GM20000 (cell line): ENCODE measurements at regions not wholly inside any gene's neighbourhood (a gene's known extent, or its start where the extent isn't known, plus 50 kb on each side); places are given as distances from the start of the nearest gene placed in this dataset.

ENCODE experiments used
- DNase-seq: peaks from one replicate; pipeline ENCODE4 v3.0.0; 2012; ENCODE audit warnings: low spot score
- CTCF ChIP-seq: IDR thresholded peaks from 2 replicates; pipeline ENCODE4 v1.5.1; 2012; ENCODE audit warnings: mild to moderate bottlenecking, control low read depth; ENCODE audit errors: extremely low read depth, missing control alignments

DNA sequence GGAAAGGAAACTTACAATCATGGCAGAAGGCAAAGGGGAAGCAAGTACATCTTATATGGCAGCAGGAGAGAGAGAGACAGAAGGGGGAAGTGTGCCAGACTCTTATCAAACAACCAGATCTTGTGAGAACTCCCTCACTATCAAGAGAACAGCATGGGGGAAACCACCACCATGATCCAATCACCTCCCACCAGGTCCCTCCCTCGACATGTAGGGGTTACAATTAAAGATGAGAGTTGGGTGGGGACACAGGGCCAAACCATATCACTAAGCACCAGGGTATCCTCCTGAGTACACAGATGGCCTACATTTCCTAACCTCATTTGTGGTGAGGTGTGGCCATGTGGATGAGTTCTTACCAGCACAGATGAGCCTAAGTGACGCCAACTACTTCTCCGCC, 348.6 kb upstream of the ZFHX3 start:
- TF ChIP-seq CTCF, result no peak
- DNase-seq, result no peak

DNA sequence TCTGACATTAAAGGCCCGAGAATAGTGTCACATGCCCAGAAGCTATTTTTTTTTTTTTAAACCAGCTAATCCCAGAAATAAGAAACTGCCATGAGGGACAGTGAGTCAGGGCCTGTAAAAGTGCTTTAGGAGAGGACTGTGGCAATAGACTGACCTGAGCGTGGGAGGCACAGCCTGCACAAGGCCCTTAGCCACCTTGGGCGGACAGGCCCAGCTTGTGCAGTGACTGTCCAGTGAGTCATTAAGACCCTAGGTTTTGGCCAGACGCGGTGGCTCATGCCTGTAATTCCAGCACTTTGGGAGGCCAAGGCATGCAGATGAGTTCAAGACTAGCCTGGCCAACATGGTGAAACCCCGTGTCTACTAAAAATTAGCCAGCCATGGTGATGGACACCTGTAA, 343.0 kb upstream of the ZFHX3 start:
- TF ChIP-seq CTCF, result no peak
- no peak for DNase-seq

DNA sequence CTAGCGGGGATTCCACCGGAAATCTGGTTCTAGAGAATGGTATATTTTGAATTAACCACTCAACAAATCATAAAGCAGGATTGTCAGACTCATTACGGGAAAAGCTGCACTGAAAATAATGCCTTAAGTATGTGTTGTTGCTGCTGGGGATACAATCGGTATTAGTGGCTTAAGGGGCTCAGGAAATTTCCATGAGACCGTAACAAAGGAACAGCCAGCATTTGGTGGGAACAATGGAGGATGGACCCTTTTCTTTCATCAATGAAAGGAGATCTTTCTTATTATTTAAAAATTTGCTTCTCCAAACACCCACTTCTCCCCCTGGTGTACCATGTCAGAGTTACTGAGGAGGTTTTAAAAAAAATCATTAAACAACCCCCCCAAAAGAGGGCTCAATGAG, 342.6 kb upstream of the ZFHX3 start:
- DNase-seq, result no peak
- TF ChIP-seq CTCF, result no peak

GRCh38 chr16:73389085-73389484, 341.2 kb upstream of the ZFHX3 start:
- no peak for DNase-seq
- no peak for TF ChIP-seq CTCF

DNA sequence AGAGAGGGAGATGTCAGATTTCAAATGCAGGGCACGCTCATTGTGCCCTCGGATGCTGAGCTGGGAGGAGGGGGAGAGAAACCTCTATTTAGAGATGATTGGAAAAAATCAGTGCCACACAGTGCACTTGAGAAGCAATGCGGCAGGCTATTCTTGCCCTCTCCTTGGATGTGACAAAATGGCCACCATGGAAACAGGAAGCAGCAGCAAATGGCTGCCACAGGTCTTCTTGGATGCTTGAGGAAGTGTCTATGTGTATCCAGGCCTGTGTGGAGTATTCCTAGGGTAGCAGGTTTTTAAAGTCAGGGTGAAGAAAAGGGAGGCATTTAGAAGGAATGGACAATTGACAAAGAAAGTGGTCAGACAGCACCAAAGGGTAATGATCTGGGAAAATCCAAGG, 340.1 kb upstream of the ZFHX3 start:
- TF ChIP-seq CTCF, result no peak
- DNase-seq, result no peak

GRCh38 chr16:73385696-73386095, 337.8 kb upstream of the ZFHX3 start:
- TF ChIP-seq CTCF, result no peak
- no peak for DNase-seq

DNA sequence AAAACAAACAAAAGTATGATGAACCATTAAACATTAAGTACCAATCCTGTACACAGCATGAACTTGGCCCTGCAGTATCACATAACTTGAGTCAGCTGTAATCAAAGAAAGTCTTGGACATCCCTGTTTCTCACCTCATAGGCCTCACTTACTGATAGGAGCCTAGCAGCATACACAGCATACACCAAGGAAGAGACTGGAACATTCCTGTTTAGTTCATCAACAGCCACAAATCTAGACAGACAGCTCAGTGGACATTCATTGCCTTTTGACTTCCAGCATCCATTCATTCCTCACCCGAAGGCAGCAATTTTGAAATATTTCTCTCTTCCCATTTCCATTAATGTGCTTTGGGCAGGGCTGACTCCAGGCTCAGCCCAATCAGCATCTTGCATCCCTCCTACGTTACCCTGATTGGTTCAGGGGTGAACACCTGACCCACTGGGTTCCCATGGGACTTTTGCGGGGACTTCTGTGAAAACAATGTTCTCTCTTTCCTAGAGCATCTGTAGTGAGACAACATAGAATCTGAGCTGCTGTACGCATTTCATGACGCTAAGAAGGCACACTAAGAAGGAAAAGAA, 336.7 kb upstream of the ZFHX3 start:
- TF ChIP-seq CTCF, result no peak
- DNase-seq, result no peak
